ENCODE measurements at regions not wholly inside any gene's neighbourhood (a gene's known extent, or its start where the extent isn't known, plus 50 kb on each side); places are given as distances from the start of the nearest gene placed in this dataset.

DNA sequence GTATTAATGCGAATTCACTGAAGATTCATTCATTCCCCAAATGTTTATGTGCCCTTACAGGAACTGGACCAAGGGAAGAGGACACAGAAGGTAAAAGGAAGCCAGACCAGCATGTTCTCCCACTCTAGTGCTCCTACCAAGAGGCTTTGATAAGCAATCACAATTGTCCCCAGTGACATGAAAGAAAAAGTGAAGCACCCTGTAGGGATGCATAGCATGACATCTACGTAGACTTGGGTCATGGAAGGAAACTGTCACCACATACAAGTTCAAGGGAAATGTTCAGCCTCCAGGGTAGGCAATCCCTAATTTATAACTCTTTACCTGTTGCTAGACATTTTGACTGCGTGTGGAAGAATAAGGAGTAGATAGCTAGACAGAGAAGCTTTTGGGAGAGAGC, 348.6 kb upstream of the MCTP2 start:
- TF ChIP-seq GATA1 (IDR thresholded peaks at IDR 0.05; ENCODE audit: low read depth, low read length) (no peak), POLR2A (IDR thresholded peaks at IDR 0.05; ENCODE audit: low read length) (no peak)

Measured in erythroblast (primary cell).